DND-41 (cell line): ENCODE measurements at regions not wholly inside any gene's neighbourhood (a gene's known extent, or its start where the extent isn't known, plus 50 kb on each side); places are given as distances from the start of the nearest gene placed in this dataset.

Source experiments
- ATAC-seq: fragments of 200-7000 bp; cut with Tn5 transposase; 3 replicates; pipeline ENCODE4 v1.9.1; 2021; ENCODE audit warnings: low read depth; ENCODE audit not compliant: insufficient read depth
- DNase-seq: peaks from one replicate; pipeline ENCODE4 v3.0.0-alpha.2; 2020
- H2AFZ ChIP-seq: 2 replicates; pipeline ENCODE4 v1.6.0; 2012; ENCODE audit warnings: low read depth, low read length
- H3K27ac ChIP-seq: 2 replicates; pipeline ENCODE4 v1.5.1; 2012; ENCODE audit warnings: low read length, inconsistent platforms
- H3K27me3 ChIP-seq: fragments of 200-600 bp; sonication (generic); 2 replicates; pipeline ENCODE4 v1.6.0; 2012; ENCODE audit warnings: low read length, mild to moderate bottlenecking, inconsistent platforms; ENCODE audit not compliant: insufficient read depth, poor library complexity
- H3K36me3 ChIP-seq: 2 replicates; pipeline ENCODE4 v1.5.1; 2012; ENCODE audit warnings: low read length, inconsistent platforms; ENCODE audit not compliant: insufficient read depth
- H3K4me1 ChIP-seq: 2 replicates; pipeline ENCODE4 v1.5.1; 2012; ENCODE audit warnings: mild to moderate bottlenecking, low read length; ENCODE audit not compliant: insufficient read depth
- H3K4me2 ChIP-seq: 2 replicates; pipeline ENCODE4 v1.6.0; 2012; ENCODE audit warnings: mild to moderate bottlenecking, moderate library complexity, low read length, inconsistent platforms; ENCODE audit not compliant: insufficient read depth
- H3K4me3 ChIP-seq, 2 experiments: fragments of 200-600 bp in 1 of 2; shearing (Covaris generic) in 1 of 2; 2 replicates each; pipeline ENCODE4 v1.5.1; 2012 to 2016; ENCODE audit warnings: inconsistent platforms in 2 of 2, low read length in 2 of 2, mild to moderate bottlenecking in 2 of 2, low read depth in 1 of 2, moderate library complexity in 1 of 2
- H3K79me2 ChIP-seq: 2 replicates; pipeline ENCODE4 v1.6.0; 2012; ENCODE audit warnings: low read length, inconsistent platforms; ENCODE audit not compliant: insufficient read depth
- H3K9ac ChIP-seq: 2 replicates; pipeline ENCODE4 v1.6.0; 2012; ENCODE audit warnings: low read depth, mild to moderate bottlenecking, inconsistent platforms, low read length, moderate library complexity
- H3K9me3 ChIP-seq: 2 replicates; pipeline ENCODE4 v1.5.1; 2012; ENCODE audit warnings: low read length, moderate library complexity, mild to moderate bottlenecking, inconsistent platforms; ENCODE audit not compliant: insufficient read depth, severe bottlenecking
- H4K20me1 ChIP-seq: 2 replicates; pipeline ENCODE4 v1.6.0; 2012; ENCODE audit warnings: low read length; ENCODE audit not compliant: insufficient read depth
- EZH2 ChIP-seq: IDR thresholded peaks from 3 replicates; pipeline ENCODE4 v1.6.1; 2012; ENCODE audit warnings: borderline replicate concordance, low read depth, mild to moderate bottlenecking, moderate library complexity, low read length, inconsistent platforms; ENCODE audit not compliant: severe bottlenecking
- TF ChIP-seq, protein P1 (sequence below): IDR thresholded peaks from 2 replicates; pipeline ENCODE4 v1.5.1; 2012; ENCODE audit warnings: borderline replicate concordance, low read length, moderate library complexity, mild to moderate bottlenecking; ENCODE audit not compliant: poor library complexity, severe bottlenecking; ENCODE audit errors: extremely low read depth

DNA sequence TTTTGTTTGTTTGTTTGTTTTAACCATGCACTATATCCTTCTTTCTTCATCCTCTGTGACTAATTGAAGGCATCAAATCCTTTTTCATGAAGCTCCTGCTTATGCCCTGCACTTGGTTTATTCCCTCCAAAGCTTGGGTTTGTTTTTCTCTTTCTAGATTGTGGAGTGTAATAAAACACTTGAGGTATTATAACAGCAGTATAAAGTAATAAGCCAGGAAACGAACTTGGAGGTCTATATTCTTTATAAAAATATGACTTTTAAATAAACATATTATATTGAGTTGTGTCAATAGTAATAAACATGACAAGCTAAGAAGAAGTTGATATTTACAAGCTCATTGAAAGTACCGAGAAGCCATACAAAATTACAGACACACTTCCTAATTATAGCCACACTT, 659.4 kb downstream of the RFPL4B start:
- TF ChIP-seq EZH2, result no peak
- TF ChIP-seq, protein P1, sequence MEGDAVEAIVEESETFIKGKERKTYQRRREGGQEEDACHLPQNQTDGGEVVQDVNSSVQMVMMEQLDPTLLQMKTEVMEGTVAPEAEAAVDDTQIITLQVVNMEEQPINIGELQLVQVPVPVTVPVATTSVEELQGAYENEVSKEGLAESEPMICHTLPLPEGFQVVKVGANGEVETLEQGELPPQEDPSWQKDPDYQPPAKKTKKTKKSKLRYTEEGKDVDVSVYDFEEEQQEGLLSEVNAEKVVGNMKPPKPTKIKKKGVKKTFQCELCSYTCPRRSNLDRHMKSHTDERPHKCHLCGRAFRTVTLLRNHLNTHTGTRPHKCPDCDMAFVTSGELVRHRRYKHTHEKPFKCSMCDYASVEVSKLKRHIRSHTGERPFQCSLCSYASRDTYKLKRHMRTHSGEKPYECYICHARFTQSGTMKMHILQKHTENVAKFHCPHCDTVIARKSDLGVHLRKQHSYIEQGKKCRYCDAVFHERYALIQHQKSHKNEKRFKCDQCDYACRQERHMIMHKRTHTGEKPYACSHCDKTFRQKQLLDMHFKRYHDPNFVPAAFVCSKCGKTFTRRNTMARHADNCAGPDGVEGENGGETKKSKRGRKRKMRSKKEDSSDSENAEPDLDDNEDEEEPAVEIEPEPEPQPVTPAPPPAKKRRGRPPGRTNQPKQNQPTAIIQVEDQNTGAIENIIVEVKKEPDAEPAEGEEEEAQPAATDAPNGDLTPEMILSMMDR, result no peak
- H3K4me2 ChIP-seq, result no peak overlapping the region
- no peaks in the 10 kb centered on the region for H3K4me1 ChIP-seq
- ATAC-seq (no peak), DNase-seq (no peak)
- no peaks in the 10 kb centered on the region for H3K9me3 ChIP-seq
- no peaks in the 10 kb centered on the region for H3K27me3 ChIP-seq
- no peaks in the 10 kb centered on the region for H3K36me3 ChIP-seq
- H4K20me1 ChIP-seq, result no peaks in the 10 kb centered on the region
- H3K79me2 ChIP-seq, result no peaks in the 10 kb centered on the region
- no peak overlapping the region for H3K4me3 ChIP-seq
- no peak overlapping the region for H2AFZ ChIP-seq
- no peak overlapping the region for H3K9ac ChIP-seq
- no peak overlapping the region for H3K27ac ChIP-seq

- Histone ChIP-seq H3K79me2 (no peaks in the 10 kb centered on the region), H3K4me2 (no peak overlapping the region), H3K4me1 (no peaks in the 10 kb centered on the region), H4K20me1 (no peaks in the 10 kb centered on the region), H3K9ac (no peak overlapping the region), H3K4me3 (no peak overlapping the region), H2AFZ (no peak overlapping the region), H3K27ac (no peak overlapping the region), H3K9me3 (no peaks in the 10 kb centered on the region), H3K27me3 (no peaks in the 10 kb centered on the region), H3K36me3 (no peaks in the 10 kb centered on the region)
- ATAC-seq, result no peak
- TF ChIP-seq EZH2, result no peak
- TF ChIP-seq, protein P1, result no peak
- DNase-seq, result no peak
Observed at GRCh38 chr6:113009682-113010081, 662.6 kb downstream of the RFPL4B start.

DNA sequence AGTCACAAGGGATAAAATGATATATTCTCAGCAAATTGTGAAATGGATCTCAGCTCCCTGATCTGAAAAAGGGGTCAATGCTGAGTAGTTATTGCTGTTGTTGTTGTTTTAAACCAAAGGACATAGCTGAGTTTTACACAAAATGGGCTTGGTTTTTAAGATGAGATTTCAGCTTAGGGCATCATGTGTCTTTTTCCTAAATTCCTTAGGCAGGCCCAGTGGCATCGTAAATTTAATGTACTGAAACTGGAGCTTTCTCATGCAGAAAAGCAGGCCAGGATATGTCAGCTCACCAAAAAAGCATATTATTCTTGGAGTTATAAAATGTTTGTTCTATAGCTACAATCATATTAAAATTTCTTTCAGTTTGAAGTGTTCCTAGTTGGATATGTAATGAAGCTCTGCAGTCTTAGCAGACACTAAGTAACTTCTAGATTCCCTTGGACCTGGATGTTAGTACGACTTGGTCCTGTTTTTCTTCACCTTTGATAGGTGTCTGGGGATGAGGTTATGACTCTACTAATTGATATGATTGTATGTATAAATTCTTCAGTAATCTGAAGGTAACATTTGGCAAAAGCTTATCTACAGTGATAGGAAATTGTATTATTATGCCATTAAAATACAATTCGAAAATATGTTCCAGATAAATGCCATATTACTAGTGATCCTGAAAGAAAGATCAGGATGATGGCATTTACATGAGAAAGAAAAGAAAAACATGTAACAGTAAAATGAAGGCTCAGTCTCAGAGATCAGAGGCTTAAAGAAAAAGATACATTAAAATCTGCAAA, 663.3 kb downstream of the RFPL4B start:
- ATAC-seq, result no peak
- no peak for DNase-seq
- Histone ChIP-seq H3K4me1 (no peaks in the 10 kb centered on the region), H3K79me2 (no peaks in the 10 kb centered on the region), H3K9me3 (no peaks in the 10 kb centered on the region), H3K9ac (no peak overlapping the region), H3K4me2 (no peak overlapping the region), H3K4me3 (no peak overlapping the region), H3K27me3 (no peaks in the 10 kb centered on the region), H3K36me3 (no peaks in the 10 kb centered on the region), H2AFZ (no peak overlapping the region), H3K27ac (no peak overlapping the region), H4K20me1 (no peaks in the 10 kb centered on the region)
- TF ChIP-seq EZH2, result no peak
- TF ChIP-seq, protein P1, result no peak

GRCh38 chr6:113011389-113011788, 664.3 kb downstream of the RFPL4B start:
- Histone ChIP-seq H3K27ac (no peak overlapping the region), H4K20me1 (no peaks in the 10 kb centered on the region), H3K27me3 (no peaks in the 10 kb centered on the region), H3K79me2 (no peaks in the 10 kb centered on the region), H3K4me1 (no peaks in the 10 kb centered on the region), H3K9me3 (no peaks in the 10 kb centered on the region), H3K4me3 (no peak overlapping the region), H3K4me2 (no peak overlapping the region), H2AFZ (no peak overlapping the region), H3K9ac (no peak overlapping the region), H3K36me3 (no peaks in the 10 kb centered on the region)
- no peak for TF ChIP-seq EZH2
- TF ChIP-seq, protein P1, result no peak
- no peak for DNase-seq
- ATAC-seq, result no peak
